Neural cell (in vitro differentiated cells): ENCODE measurements at regions not wholly inside any gene's neighbourhood (a gene's known extent, or its start where the extent isn't known, plus 50 kb on each side); places are given as distances from the start of the nearest gene placed in this dataset.

Experiments used
- CTCF ChIP-seq: fragments of 450-650 bp; IDR thresholded peaks from 2 replicates; pipeline ENCODE4 v1.5.1; 2014; ENCODE audit warnings: antibody characterized with exemption, mild to moderate bottlenecking, moderate library complexity; ENCODE audit not compliant: poor library complexity, severe bottlenecking
- EZH2 ChIP-seq: fragments of 200-600, 300-800 bp; shearing (Covaris generic), sonication (generic); IDR thresholded peaks from 2 replicates; pipeline ENCODE4 v1.6.1; 2014; ENCODE audit warnings: antibody characterized with exemption, low read length, borderline replicate concordance, mild to moderate bottlenecking; ENCODE audit not compliant: insufficient read depth, poor library complexity, severe bottlenecking
- TAF1 ChIP-seq: IDR thresholded peaks from 2 replicates; pipeline ENCODE4 v1.6.1; 2012; ENCODE audit warnings: low read depth

GRCh38 chr10:36271627-36272340, 629.7 kb upstream of the FZD8 start:
- TF ChIP-seq TAF1, result no peak
- no peak for TF ChIP-seq CTCF
- TF ChIP-seq EZH2, result no peak
